Lower leg skin (tissue), 3 donors: ENCODE measurements at regions not wholly inside any gene's neighbourhood (a gene's known extent, or its start where the extent isn't known, plus 50 kb on each side); places are given as distances from the start of the nearest gene placed in this dataset.

ENCODE experiments used
- POLR2A ChIP-seq, 2 donors: fragments of 450-650 bp; IDR thresholded peaks; one replicate each; pipeline ENCODE4 v1.6.1; 2016 to 2017; ENCODE audit warnings: antibody characterized with exemption in 2 of 2, mild to moderate bottlenecking in 1 of 2, moderate library complexity in 1 of 2
- TF ChIP-seq, protein P1 (sequence below), 3 donors: fragments of 450-650 bp; IDR thresholded peaks; one replicate each; pipeline ENCODE4 v1.5.1; 2016; ENCODE audit warnings: antibody characterized with exemption in 3 of 3, mild to moderate bottlenecking in 3 of 3, moderate library complexity in 2 of 3

DNA sequence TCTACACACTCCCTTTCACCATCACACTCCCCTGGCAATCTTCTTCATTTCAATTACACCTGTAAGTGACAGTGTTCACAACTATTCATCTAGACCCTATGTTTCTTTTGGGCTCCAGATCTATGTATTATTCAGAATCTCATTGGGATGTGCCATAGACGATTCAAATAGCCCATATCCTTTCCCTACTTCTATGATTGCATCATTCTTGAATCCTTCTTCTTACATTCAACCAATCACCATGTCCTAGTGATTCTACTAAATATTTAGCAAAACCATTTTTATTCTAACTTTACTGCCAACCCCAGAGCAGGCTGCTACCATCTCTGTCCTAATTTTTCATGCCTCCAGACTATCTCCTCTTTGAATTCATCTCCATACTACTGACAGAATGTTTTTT is 106.4 kb downstream of the TDRD15 start:
- TF ChIP-seq, protein P1, sequence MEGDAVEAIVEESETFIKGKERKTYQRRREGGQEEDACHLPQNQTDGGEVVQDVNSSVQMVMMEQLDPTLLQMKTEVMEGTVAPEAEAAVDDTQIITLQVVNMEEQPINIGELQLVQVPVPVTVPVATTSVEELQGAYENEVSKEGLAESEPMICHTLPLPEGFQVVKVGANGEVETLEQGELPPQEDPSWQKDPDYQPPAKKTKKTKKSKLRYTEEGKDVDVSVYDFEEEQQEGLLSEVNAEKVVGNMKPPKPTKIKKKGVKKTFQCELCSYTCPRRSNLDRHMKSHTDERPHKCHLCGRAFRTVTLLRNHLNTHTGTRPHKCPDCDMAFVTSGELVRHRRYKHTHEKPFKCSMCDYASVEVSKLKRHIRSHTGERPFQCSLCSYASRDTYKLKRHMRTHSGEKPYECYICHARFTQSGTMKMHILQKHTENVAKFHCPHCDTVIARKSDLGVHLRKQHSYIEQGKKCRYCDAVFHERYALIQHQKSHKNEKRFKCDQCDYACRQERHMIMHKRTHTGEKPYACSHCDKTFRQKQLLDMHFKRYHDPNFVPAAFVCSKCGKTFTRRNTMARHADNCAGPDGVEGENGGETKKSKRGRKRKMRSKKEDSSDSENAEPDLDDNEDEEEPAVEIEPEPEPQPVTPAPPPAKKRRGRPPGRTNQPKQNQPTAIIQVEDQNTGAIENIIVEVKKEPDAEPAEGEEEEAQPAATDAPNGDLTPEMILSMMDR (IDR thresholded peaks at IDR 0.05): no peak
- TF ChIP-seq POLR2A (IDR thresholded peaks at IDR 0.05): no peak
